ENCODE measurements at regions not wholly inside any gene's neighbourhood (a gene's known extent, or its start where the extent isn't known, plus 50 kb on each side); places are given as distances from the start of the nearest gene placed in this dataset.

- no peak for TF ChIP-seq POLR2AphosphoS5 (IDR thresholded peaks at IDR 0.05; ENCODE audit: low read depth, low read length)
- no peak for TF ChIP-seq POLR2A (IDR thresholded peaks at IDR 0.05; ENCODE audit: low read depth, low read length)
These were observed 388.7 kb upstream of the NRP1 start for GRCh38 chr10:33723181-33723580.

Data from GM12891 (cell line).